Tibial nerve (tissue), 4 donors: ENCODE measurements at regions not wholly inside any gene's neighbourhood (a gene's known extent, or its start where the extent isn't known, plus 50 kb on each side); places are given as distances from the start of the nearest gene placed in this dataset.

Experiments
- EP300 ChIP-seq, 2 donors: sonication (generic); formaldehyde crosslinking; IDR thresholded peaks; one replicate each; pipeline ENCODE4 v1.6.1; 2017; ENCODE audit warnings: antibody characterized with exemption in 2 of 2, mild to moderate bottlenecking in 1 of 2
- POLR2A ChIP-seq, 2 donors: fragments of 450-650 bp; IDR thresholded peaks; one replicate each; pipeline ENCODE4 v1.6.1; 2017; ENCODE audit warnings: antibody characterized with exemption in 2 of 2, mild to moderate bottlenecking in 2 of 2, moderate library complexity in 2 of 2
- TF ChIP-seq, protein P1 (sequence below), 5 experiments: fragments of 200-600 bp in 3 of 5; fragments of 450-650 bp in 2 of 5; sonication (generic) in 3 of 5; IDR thresholded peaks; one replicate each; pipeline ENCODE4 v1.5.1; 2016 to 2019; ENCODE audit warnings: antibody characterized with exemption in 5 of 5, mild to moderate bottlenecking in 3 of 5, moderate library complexity in 2 of 5

DNA sequence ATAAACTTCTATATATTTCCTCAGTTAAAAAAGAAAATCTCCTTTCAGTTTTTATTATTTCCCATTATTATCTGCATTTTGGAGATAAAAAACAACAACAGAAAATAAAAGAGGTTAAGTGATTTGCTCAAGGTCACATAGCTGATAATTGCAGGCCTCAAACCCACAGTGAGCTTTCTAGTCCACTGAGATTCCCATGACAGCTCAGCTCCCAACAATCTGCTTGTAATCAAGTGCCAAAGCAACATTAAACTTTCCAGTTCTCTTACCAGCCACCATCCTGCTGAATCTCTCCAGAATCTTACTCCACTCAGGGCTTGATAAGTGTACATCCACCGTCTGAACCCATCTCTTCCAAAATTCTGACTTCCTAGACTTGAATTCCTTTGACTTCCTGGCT lies 318.2 kb upstream of the SEMA6D start:
- TF ChIP-seq, protein P1, sequence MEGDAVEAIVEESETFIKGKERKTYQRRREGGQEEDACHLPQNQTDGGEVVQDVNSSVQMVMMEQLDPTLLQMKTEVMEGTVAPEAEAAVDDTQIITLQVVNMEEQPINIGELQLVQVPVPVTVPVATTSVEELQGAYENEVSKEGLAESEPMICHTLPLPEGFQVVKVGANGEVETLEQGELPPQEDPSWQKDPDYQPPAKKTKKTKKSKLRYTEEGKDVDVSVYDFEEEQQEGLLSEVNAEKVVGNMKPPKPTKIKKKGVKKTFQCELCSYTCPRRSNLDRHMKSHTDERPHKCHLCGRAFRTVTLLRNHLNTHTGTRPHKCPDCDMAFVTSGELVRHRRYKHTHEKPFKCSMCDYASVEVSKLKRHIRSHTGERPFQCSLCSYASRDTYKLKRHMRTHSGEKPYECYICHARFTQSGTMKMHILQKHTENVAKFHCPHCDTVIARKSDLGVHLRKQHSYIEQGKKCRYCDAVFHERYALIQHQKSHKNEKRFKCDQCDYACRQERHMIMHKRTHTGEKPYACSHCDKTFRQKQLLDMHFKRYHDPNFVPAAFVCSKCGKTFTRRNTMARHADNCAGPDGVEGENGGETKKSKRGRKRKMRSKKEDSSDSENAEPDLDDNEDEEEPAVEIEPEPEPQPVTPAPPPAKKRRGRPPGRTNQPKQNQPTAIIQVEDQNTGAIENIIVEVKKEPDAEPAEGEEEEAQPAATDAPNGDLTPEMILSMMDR (IDR thresholded peaks at IDR 0.05), result no peak
- no peak for TF ChIP-seq POLR2A (IDR thresholded peaks at IDR 0.05)
- TF ChIP-seq EP300 (IDR thresholded peaks at IDR 0.05), result no peak
